LNCaP clone FGC (cell line): ENCODE measurements at regions not wholly inside any gene's neighbourhood (a gene's known extent, or its start where the extent isn't known, plus 50 kb on each side); places are given as distances from the start of the nearest gene placed in this dataset.

Experiments
- DNase-seq: peaks from one replicate; pipeline ENCODE4 v3.0.0-alpha.2; 2011; ENCODE audit warnings: low read depth
- H3K4me3 ChIP-seq: 2 replicates; pipeline ENCODE4 v1.5.1; 2011; ENCODE audit warnings: mild to moderate bottlenecking, low read depth, low read length, control low read depth
- TF ChIP-seq, protein P1 (sequence below): IDR thresholded peaks from 2 replicates; pipeline ENCODE4 v1.5.1; 2012; ENCODE audit warnings: mild to moderate bottlenecking; ENCODE audit not compliant: control insufficient read depth, insufficient read depth; ENCODE audit errors: extremely low read depth

DNA sequence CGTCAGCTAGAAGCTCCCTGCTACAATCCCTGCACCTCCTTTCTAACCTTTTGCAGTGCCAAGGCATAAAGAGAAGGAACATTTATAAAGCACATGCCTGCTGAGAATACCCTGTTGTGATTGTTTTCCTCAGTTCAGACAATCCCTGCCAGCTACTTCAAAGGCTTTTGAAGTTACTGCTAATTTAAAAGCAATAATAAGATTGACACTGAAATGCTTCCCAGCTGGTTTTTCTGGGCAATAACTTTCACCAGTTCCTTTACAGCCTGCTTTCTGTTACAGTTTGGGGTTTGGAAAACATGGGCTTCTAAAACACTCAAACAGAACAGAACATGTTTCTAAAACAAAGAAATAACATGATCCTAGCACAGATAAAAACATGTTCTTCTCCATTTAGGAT, 232.3 kb upstream of the CPEB2 start:
- DNase-seq = no peak
- TF ChIP-seq, protein P1, sequence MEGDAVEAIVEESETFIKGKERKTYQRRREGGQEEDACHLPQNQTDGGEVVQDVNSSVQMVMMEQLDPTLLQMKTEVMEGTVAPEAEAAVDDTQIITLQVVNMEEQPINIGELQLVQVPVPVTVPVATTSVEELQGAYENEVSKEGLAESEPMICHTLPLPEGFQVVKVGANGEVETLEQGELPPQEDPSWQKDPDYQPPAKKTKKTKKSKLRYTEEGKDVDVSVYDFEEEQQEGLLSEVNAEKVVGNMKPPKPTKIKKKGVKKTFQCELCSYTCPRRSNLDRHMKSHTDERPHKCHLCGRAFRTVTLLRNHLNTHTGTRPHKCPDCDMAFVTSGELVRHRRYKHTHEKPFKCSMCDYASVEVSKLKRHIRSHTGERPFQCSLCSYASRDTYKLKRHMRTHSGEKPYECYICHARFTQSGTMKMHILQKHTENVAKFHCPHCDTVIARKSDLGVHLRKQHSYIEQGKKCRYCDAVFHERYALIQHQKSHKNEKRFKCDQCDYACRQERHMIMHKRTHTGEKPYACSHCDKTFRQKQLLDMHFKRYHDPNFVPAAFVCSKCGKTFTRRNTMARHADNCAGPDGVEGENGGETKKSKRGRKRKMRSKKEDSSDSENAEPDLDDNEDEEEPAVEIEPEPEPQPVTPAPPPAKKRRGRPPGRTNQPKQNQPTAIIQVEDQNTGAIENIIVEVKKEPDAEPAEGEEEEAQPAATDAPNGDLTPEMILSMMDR = no peak
- H3K4me3 ChIP-seq = no peak overlapping the region

DNA sequence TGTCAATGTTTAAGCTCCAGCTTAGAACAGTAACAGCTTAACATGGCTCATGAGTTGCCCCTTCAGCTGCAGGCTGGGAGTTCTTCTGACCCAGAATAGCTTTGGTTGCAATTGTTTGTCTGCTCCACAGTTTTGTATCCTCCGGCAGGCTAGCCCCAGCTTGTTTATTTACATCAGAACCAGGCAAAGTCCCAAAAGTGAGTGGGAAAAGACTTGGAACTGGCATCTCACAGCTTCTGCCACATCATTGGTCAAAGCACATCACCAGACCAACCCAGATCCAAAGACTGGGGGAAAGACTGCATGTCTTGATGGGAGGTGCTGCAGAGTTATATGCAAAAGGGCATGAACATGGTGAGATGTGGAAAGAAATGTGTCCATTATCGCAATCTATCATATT, 231.2 kb upstream of the CPEB2 start:
- DNase-seq = no peak
- TF ChIP-seq, protein P1 = no peak
- no peak overlapping the region for H3K4me3 ChIP-seq

DNA sequence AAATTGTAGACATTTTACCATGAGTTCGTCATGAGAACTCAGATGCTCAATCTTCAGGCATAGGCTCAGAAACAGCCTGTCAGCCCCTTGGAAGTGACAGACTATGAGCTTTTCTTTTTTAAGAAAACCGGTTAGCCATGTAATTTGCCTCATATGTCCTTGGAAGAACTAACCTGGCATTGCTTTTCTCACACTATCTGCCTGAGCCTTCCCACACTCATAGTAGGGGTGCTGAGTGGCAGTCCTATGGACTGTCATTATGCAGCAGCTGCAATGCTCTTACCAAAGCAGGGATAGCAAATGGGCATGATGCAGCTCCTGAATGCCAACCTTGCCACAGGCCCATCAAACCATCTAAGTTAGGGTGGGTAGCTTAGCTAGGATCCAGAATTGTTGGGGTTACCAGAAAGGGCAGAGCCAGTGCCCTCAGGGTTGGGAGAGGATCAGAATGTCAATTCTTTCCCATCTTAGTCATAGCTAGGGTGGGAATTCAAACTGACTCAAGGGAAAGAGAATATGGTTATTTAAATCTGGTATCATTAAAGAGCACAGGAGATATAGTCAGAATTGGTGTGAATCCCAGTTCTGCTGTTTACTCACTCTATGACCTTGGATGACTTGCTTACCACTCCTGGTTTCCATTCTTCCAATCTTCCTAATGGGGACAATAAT, 230.6 kb upstream of the CPEB2 start:
- TF ChIP-seq, protein P1 = no peak
- H3K4me3 ChIP-seq = no peak overlapping the region
- no peak for DNase-seq

DNA sequence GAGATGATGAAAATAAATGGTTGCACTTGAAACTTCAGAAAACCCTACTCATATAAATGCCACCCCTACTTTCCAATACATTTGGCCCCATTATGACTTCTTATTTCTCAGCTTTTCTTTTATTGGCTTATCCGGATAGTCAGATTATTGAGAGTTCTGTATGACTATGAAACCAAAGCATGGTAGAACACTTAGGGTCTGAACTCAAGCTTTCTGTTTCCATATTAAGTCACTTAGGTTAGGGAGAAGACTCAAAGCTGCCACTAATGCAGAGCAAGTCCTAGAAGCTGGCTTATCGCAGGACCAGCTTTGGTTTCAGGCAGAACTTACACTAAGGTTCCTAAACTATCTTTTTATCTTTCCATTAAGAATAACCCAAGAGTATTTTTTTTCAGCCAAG, 229.9 kb upstream of the CPEB2 start:
- DNase-seq = no peak
- TF ChIP-seq, protein P1 = no peak
- H3K4me3 ChIP-seq = no peak overlapping the region

DNA sequence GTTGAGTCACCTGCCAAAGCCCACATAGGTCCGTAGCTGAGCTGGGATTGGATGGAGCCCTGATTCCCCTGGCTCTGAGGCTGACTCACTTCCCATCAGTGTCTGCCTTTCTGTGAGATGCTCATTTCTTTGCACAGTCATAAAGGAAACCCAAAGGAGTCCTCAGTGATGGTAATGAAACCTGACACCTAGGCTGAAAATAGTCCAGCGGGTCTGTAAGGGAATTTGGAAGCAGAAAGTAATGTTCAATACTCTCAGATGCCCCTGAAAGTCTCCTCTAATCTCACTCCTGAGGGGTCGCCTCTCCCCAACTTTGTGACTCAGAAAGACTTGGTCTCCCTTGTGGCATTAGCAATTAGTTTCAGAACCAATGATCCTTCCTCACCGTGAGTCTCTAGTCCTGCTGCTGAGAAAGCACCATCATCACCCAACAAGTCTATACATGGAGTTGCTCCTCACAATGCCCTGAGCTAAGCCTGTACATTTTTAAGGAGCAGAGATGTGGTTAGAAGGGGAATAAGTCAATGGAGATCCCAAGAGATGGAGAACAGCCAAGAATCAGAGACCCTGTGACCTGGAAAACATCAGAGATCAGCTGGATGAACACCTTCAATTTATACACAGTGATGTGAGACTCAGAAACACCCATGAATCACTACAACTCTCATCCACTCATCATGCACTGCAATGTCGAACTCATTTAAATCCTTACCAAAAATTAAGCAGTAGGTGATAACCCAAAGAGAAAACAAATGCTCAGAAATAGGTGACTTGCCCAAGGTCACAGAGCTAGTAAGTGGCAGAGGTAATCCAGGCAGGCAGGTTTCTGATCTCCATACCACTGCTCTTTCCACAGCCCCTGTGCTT, 219.0 kb upstream of the CPEB2 start:
- no peak for DNase-seq
- H3K4me3 ChIP-seq = no peak overlapping the region
- TF ChIP-seq, protein P1 = no peak

DNA sequence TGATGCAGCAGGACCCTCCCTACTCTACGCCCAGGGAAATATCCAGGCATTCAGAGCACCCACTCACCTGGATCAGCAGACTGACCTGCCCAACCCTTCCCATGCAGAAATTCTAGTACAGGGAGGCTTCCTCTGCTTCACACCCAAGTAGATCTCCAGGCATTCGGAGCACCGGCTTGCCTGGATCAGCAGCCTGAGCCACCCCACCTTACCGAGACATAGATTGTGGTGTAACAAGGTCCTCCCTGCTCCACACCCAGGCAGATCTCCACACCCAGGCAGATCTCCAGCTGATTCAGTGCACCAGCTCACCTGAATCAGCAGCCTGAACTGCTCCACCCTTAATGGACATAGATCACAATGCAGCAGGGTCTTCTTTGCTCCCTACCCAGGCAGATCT, 215.1 kb upstream of the CPEB2 start:
- DNase-seq = no peak
- TF ChIP-seq, protein P1 = no peak
- no peak overlapping the region for H3K4me3 ChIP-seq
